B cell (primary cell): ENCODE measurements at regions not wholly inside any gene's neighbourhood (a gene's known extent, or its start where the extent isn't known, plus 50 kb on each side); places are given as distances from the start of the nearest gene placed in this dataset.

Source experiments
- CTCF ChIP-seq: fragments of 200-600 bp; IDR thresholded peaks from one replicate; pipeline ENCODE4 v1.8.0; 2022; ENCODE audit warnings: antibody characterized with exemption, mild to moderate bottlenecking
- EZH2 ChIP-seq: IDR thresholded peaks from 2 replicates; pipeline ENCODE4 v1.6.1; 2012; ENCODE audit warnings: borderline replicate concordance, low read depth, mild to moderate bottlenecking, moderate library complexity, low read length; ENCODE audit not compliant: insufficient read depth, poor library complexity, severe bottlenecking

GRCh38 chr3:83662381-83662960 lies 1296.3 kb upstream of the CADM2 start:
- TF ChIP-seq CTCF (no peak), EZH2 (no peak)
